ENCODE measurements at regions not wholly inside any gene's neighbourhood (a gene's known extent, or its start where the extent isn't known, plus 50 kb on each side); places are given as distances from the start of the nearest gene placed in this dataset.
A peak's percentile ranks its signal among the peaks of the same experiment; 100 is the strongest.
"Not testable (repeated sequence)": the region's sequence is repeated elsewhere in the genome, so short reads cannot be mapped to it uniquely, and the experiment has no call there.

- 45 to 47% methylated on average over 1 of the region's 1 CpG for WGBS, 2 donors
Observed at GRCh38 chr10:84719687-84720086, 391.3 kb downstream of the CCSER2 start.

GRCh38 chr10:84727398-84727797, 399.0 kb downstream of the CCSER2 start:
- 67 to 69% methylated on average over 2 to 4 of the region's 5 CpGs for WGBS, 2 donors
- no peak for DNase-seq
- no peak overlapping the region for H3K4me3 ChIP-seq
- no peaks in the 10 kb centered on the region for H3K36me3 ChIP-seq
- no peaks in the 10 kb centered on the region for H3K27me3 ChIP-seq
- intact Hi-C loops (cut with DNase I), result no loop called here
- H3K4me1 ChIP-seq, result no peaks in the 10 kb centered on the region
- TF ChIP-seq, protein P1, sequence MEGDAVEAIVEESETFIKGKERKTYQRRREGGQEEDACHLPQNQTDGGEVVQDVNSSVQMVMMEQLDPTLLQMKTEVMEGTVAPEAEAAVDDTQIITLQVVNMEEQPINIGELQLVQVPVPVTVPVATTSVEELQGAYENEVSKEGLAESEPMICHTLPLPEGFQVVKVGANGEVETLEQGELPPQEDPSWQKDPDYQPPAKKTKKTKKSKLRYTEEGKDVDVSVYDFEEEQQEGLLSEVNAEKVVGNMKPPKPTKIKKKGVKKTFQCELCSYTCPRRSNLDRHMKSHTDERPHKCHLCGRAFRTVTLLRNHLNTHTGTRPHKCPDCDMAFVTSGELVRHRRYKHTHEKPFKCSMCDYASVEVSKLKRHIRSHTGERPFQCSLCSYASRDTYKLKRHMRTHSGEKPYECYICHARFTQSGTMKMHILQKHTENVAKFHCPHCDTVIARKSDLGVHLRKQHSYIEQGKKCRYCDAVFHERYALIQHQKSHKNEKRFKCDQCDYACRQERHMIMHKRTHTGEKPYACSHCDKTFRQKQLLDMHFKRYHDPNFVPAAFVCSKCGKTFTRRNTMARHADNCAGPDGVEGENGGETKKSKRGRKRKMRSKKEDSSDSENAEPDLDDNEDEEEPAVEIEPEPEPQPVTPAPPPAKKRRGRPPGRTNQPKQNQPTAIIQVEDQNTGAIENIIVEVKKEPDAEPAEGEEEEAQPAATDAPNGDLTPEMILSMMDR (IDR thresholded peaks at IDR 0.05), result no peak
- TF ChIP-seq POLR2A (IDR thresholded peaks at IDR 0.05), result no peak
- H3K9me3 ChIP-seq, result no peaks in the 10 kb centered on the region
- no peak overlapping the region for H3K27ac ChIP-seq

More at GRCh38 chr10:84719687-84720086, 391.3 kb downstream of the CCSER2 start:
- DNase-seq, result no peak
- no peaks in the 10 kb centered on the region for H3K4me1 ChIP-seq
- intact Hi-C loops (cut with DNase I), result no loop called here
- H3K4me3 ChIP-seq, result no peak overlapping the region
- TF ChIP-seq POLR2A (IDR thresholded peaks at IDR 0.05), result no peak
- TF ChIP-seq, protein P1 (IDR thresholded peaks at IDR 0.05), result no peak
- no peaks in the 10 kb centered on the region for H3K27me3 ChIP-seq
- no peak overlapping the region for H3K27ac ChIP-seq
- no peaks in the 10 kb centered on the region for H3K36me3 ChIP-seq
- H3K9me3 ChIP-seq, result no peaks in the 10 kb centered on the region

DNA sequence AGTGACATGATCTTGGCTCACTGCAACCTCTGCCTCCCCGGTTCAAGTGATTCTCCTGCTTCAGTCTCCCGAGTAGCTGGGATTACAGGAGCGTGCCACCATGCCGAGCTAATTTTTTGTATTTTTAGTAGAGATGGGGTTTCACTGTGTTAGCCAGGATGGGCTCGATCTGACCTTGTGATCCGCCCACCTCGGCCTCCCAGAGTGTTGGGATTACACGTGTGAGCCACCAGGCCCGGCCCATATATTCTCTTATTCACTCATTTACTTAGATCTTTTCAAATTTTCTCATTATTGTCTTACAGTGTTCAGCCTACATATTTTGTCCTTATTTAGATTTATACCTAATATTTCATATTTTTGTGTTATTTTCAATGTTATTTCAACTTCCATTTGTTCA, 410.7 kb downstream of the CCSER2 start:
- H3K4me1 ChIP-seq; H3K27ac ChIP-seq; DNase-seq; H3K27me3 ChIP-seq; intact Hi-C loops (cut with DNase I); H3K36me3 ChIP-seq; H3K9me3 ChIP-seq; H3K4me3 ChIP-seq: not testable (repeated sequence)
- WGBS, 2 donors, result 72 to 74% methylated on average over 9 of the region's 9 CpGs

GRCh38 chr10:84739641-84740040, 411.3 kb downstream of the CCSER2 start:
- 41 to 90% methylated on average over 1 of the region's 1 CpG for WGBS, 2 donors
- H3K36me3 ChIP-seq, result no peaks in the 10 kb centered on the region
- H3K27ac ChIP-seq, result no peak overlapping the region
- TF ChIP-seq POLR2A (IDR thresholded peaks at IDR 0.05), result no peak
- H3K4me3 ChIP-seq, result no peak overlapping the region
- no peak for DNase-seq
- no peaks in the 10 kb centered on the region for H3K27me3 ChIP-seq
- no peaks in the 10 kb centered on the region for H3K9me3 ChIP-seq
- intact Hi-C loops (cut with DNase I), result no loop called here
- H3K4me1 ChIP-seq, result no peaks in the 10 kb centered on the region

GRCh38 chr10:84743483-84743882, 415.1 kb downstream of the CCSER2 start:
- TF ChIP-seq POLR2A (IDR thresholded peaks at IDR 0.05), result no peak
- TF ChIP-seq, protein P1 (IDR thresholded peaks at IDR 0.05), result peak in 3 of 6 experiments; percentile 13 to 21 (median 20)
- no peak for DNase-seq

GRCh38 chr10:84755311-84755710, 426.9 kb downstream of the CCSER2 start:
- 57 to 64% methylated on average over 7 of the region's 7 CpGs for WGBS, 2 donors
- intact Hi-C loops (cut with DNase I), result no loop called here
- TF ChIP-seq, protein P1 (IDR thresholded peaks at IDR 0.05), result no peak
- no peak for TF ChIP-seq POLR2A (IDR thresholded peaks at IDR 0.05)
- Histone ChIP-seq H3K36me3 (no peaks in the 10 kb centered on the region), H3K9me3 (no peaks in the 10 kb centered on the region), H3K4me1 (no peaks in the 10 kb centered on the region), H3K27ac (no peak overlapping the region), H3K27me3 (no peaks in the 10 kb centered on the region), H3K4me3 (no peak overlapping the region)
- DNase-seq, result no peak

More at GRCh38 chr10:84743483-84743882, 415.1 kb downstream of the CCSER2 start:
- Histone ChIP-seq H3K36me3 (no peaks in the 10 kb centered on the region), H3K27ac (no peak overlapping the region), H3K4me1 (no peaks in the 10 kb centered on the region), H3K27me3 (no peaks in the 10 kb centered on the region), H3K9me3 (no peaks in the 10 kb centered on the region), H3K4me3 (no peak overlapping the region)
- intact Hi-C loops (cut with DNase I), result no loop called here

- H3K9me3 ChIP-seq; H3K4me1 ChIP-seq; H3K27me3 ChIP-seq; DNase-seq; H3K4me3 ChIP-seq; intact Hi-C loops (cut with DNase I); H3K36me3 ChIP-seq; H3K27ac ChIP-seq: not testable (repeated sequence)
- 85 to 95% methylated on average over 2 of the region's 3 CpGs for WGBS, 2 donors
Observed at GRCh38 chr10:84756653-84757052, 428.3 kb downstream of the CCSER2 start.

- H3K27ac ChIP-seq; H3K4me1 ChIP-seq; H3K36me3 ChIP-seq; H3K27me3 ChIP-seq; DNase-seq; H3K4me3 ChIP-seq; H3K9me3 ChIP-seq; intact Hi-C loops (cut with DNase I): not testable (repeated sequence)
- 50 to 65% methylated on average over 2 to 5 of the region's 14 CpGs for WGBS, 2 donors
Observed at GRCh38 chr10:84761994-84762614, 433.7 kb downstream of the CCSER2 start.
